CD14-positive monocyte (primary cell): ENCODE measurements at regions not wholly inside any gene's neighbourhood (a gene's known extent, or its start where the extent isn't known, plus 50 kb on each side); places are given as distances from the start of the nearest gene placed in this dataset.

Experiments
- DNase-seq, 3 donors: peaks; one replicate each; pipeline ENCODE4 v3.0.0-alpha.2; 2011 to 2022
- H2AFZ ChIP-seq: 2 replicates; pipeline ENCODE4 v1.6.0; 2012; ENCODE audit warnings: mild to moderate bottlenecking, low read depth, low read length, inconsistent platforms; ENCODE audit not compliant: insufficient read depth, poor library complexity, severe bottlenecking
- H3K27ac ChIP-seq, 2 donors: 1 replicate in 1 of 2; 2 replicates in 1 of 2; pipeline ENCODE4 v1.5.1; 2012 to 2013; ENCODE audit warnings: low read length in 2 of 2, control low read depth in 1 of 2, inconsistent platforms in 1 of 2, low read depth in 1 of 2, mild to moderate bottlenecking in 1 of 2
- H3K27me3 ChIP-seq, 2 donors: one replicate each; pipeline versions ENCODE4 v1.6.0 to v1.6.1; 2011 to 2013; ENCODE audit warnings: low read length in 2 of 2; ENCODE audit not compliant: control insufficient read depth in 2 of 2, insufficient read depth in 2 of 2
- H3K36me3 ChIP-seq, 2 donors: replicated peaks in 1 of 2; 1 replicate in 1 of 2; 2 replicates in 1 of 2; pipeline versions ENCODE4 v1.5.1 to v1.6.1; 2012 to 2013; ENCODE audit warnings: low read length in 2 of 2, control low read depth in 1 of 2, inconsistent platforms in 1 of 2, mild to moderate bottlenecking in 1 of 2; ENCODE audit not compliant: insufficient read depth in 2 of 2, control insufficient read depth in 1 of 2
- H3K4me1 ChIP-seq, 2 donors: 1 replicate in 1 of 2; 2 replicates in 1 of 2; pipeline versions ENCODE4 v1.5.1 to v1.6.1; 2012 to 2013; ENCODE audit warnings: low read length in 2 of 2, control low read depth in 1 of 2, inconsistent platforms in 1 of 2, mild to moderate bottlenecking in 1 of 2, moderate library complexity in 1 of 2; ENCODE audit not compliant: insufficient read depth in 2 of 2, control insufficient read depth in 1 of 2
- H3K4me2 ChIP-seq: replicated peaks from 2 replicates; pipeline ENCODE3; 2012; ENCODE audit warnings: low read length, moderate library complexity, mild to moderate bottlenecking; ENCODE audit not compliant: poor library complexity, severe bottlenecking; ENCODE audit errors: extremely low read depth
- H3K4me3 ChIP-seq, 3 experiments: fragments of 200-600 bp in 1 of 3; sonication (generic) in 1 of 3; replicated peaks in 1 of 3; 1 replicate in 2 of 3; 2 replicates in 1 of 3; pipeline ENCODE4 v1.5.1; 2011 to 2013; ENCODE audit warnings: low read length in 3 of 3, mild to moderate bottlenecking in 3 of 3, control low read depth in 2 of 3, low read depth in 2 of 3, inconsistent platforms in 1 of 3, moderate library complexity in 1 of 3
- H3K79me2 ChIP-seq: 2 replicates; pipeline ENCODE4 v1.6.0; 2012; ENCODE audit warnings: mild to moderate bottlenecking, control low read depth, inconsistent platforms, low read length, moderate library complexity; ENCODE audit not compliant: insufficient read depth
- H3K9ac ChIP-seq: 2 replicates; pipeline ENCODE4 v1.6.0; 2017; ENCODE audit warnings: low read length, mild to moderate bottlenecking; ENCODE audit not compliant: insufficient read depth, poor library complexity, severe bottlenecking
- H3K9me3 ChIP-seq, 2 donors: replicated peaks in 1 of 2; 1 replicate in 1 of 2; 2 replicates in 1 of 2; pipeline versions ENCODE4 v1.5.1 to v1.6.1; 2012 to 2013; ENCODE audit warnings: low read length in 2 of 2, control low read depth in 1 of 2; ENCODE audit not compliant: control insufficient read depth in 1 of 2, insufficient read depth in 1 of 2
- H4K20me1 ChIP-seq: 2 replicates; pipeline ENCODE4 v1.6.0; 2012; ENCODE audit warnings: mild to moderate bottlenecking, low read length, control low read depth, moderate library complexity; ENCODE audit not compliant: insufficient read depth
- H3K27ac Mint-ChIP-seq, 7 donors: one replicate each; pipeline ENCODE4 v1.8.0; 2020; ENCODE audit warnings: mild to moderate bottlenecking in 7 of 7, mixed read lengths in 7 of 7, moderate library complexity in 6 of 7, inconsistent platforms in 2 of 7
- H3K27me3 Mint-ChIP-seq, 3 donors: one replicate each; pipeline ENCODE4 v1.8.0; 2021 to 2022; ENCODE audit warnings: low read depth in 3 of 3, mild to moderate bottlenecking in 3 of 3, mixed read lengths in 3 of 3, moderate library complexity in 3 of 3, inconsistent platforms in 1 of 3
- H3K36me3 Mint-ChIP-seq, 2 donors: one replicate each; pipeline ENCODE4 v1.8.0; 2020; ENCODE audit warnings: mixed read lengths in 2 of 2, inconsistent platforms in 1 of 2, mild to moderate bottlenecking in 1 of 2
- H3K4me1 Mint-ChIP-seq: one replicate; pipeline ENCODE4 v1.8.0; 2020; ENCODE audit warnings: mild to moderate bottlenecking, mixed read lengths
- H3K4me3 Mint-ChIP-seq, 2 donors: one replicate each; pipeline ENCODE4 v1.8.0; 2020; ENCODE audit warnings: mild to moderate bottlenecking in 2 of 2, mixed read lengths in 2 of 2, moderate library complexity in 1 of 2
- H3K9me3 Mint-ChIP-seq, 7 donors: one replicate each; pipeline ENCODE4 v1.8.0; 2020 to 2022; ENCODE audit warnings: mixed read lengths in 7 of 7, mild to moderate bottlenecking in 6 of 7, moderate library complexity in 6 of 7, inconsistent platforms in 2 of 7
- WGBS: methylation state at CpG from one replicate; pipeline ENCODE4 v1.1.5; 2013; ENCODE audit warnings: missing lambda C conversion rate; ENCODE audit not compliant: insufficient coverage; 5-methylcytosine and 5-hydroxymethylcytosine counted together
- intact Hi-C, 2 donors: fragments of 100-400 bp; cut with micrococcal nuclease; formaldehyde crosslinking; loops; one replicate each; pipeline versions ENCODE4 v1.15.0 to v1.15.1; 2023
- TF ChIP-seq, protein P1 (sequence below): fragments of 200-600 bp; IDR thresholded peaks from one replicate; pipeline ENCODE4 v1.8.0; 2022; ENCODE audit warnings: antibody characterized with exemption, mild to moderate bottlenecking

DNA sequence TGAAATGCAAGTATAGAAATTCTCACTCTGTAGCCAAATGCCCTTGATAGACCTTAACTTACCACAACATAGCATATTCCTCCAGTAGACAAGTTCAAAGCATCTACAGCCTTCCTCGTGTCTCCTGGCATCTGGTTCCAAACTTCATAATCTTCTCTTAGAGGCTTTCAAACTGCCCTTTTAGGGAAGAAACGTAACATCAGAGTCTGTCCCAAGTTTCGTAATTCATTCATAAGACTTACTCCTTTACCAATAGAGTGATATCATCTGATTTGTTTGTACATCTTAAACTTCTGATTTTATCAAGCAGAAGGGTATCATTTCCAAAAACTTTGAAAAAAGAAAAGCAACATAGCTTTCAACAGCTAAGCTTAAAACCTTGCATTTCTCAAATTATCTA is 137.4 kb downstream of the SPRY2 start:
- TF ChIP-seq, protein P1, sequence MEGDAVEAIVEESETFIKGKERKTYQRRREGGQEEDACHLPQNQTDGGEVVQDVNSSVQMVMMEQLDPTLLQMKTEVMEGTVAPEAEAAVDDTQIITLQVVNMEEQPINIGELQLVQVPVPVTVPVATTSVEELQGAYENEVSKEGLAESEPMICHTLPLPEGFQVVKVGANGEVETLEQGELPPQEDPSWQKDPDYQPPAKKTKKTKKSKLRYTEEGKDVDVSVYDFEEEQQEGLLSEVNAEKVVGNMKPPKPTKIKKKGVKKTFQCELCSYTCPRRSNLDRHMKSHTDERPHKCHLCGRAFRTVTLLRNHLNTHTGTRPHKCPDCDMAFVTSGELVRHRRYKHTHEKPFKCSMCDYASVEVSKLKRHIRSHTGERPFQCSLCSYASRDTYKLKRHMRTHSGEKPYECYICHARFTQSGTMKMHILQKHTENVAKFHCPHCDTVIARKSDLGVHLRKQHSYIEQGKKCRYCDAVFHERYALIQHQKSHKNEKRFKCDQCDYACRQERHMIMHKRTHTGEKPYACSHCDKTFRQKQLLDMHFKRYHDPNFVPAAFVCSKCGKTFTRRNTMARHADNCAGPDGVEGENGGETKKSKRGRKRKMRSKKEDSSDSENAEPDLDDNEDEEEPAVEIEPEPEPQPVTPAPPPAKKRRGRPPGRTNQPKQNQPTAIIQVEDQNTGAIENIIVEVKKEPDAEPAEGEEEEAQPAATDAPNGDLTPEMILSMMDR = no peak
- Histone ChIP-seq H4K20me1 (no peaks in the 10 kb centered on the region), H3K4me2 (no peak overlapping the region), H3K4me3 (no peak overlapping the region), H3K9ac (no peak overlapping the region), H3K79me2 (no peaks in the 10 kb centered on the region), H3K27ac (no peak overlapping the region), H3K27me3 (no peaks in the 10 kb centered on the region), H3K4me1 (no peaks in the 10 kb centered on the region), H3K9me3 (no peaks in the 10 kb centered on the region), H2AFZ (no peak overlapping the region), H3K36me3 (no peaks in the 10 kb centered on the region)
- DNase-seq = no peak
- Mint-ChIP-seq H3K4me1 (peaks cover 4% of the 10 kb centered on the region), H3K9me3 (peaks cover 0 to 1% (median 0%) of the 10 kb centered on the region in 7 donors), H3K4me3 (no peak overlapping the region), H3K27ac (no peak overlapping the region), H3K36me3 (no peaks in the 10 kb centered on the region), H3K27me3 (peaks cover 0 to 3% (median 0%) of the 10 kb centered on the region in 3 donors)
- intact Hi-C loops = no loop called here
- WGBS = 78% methylated on average over 1 of the region's 3 CpGs

- H3K27ac Mint-ChIP-seq = no peak overlapping the region
- no peak overlapping the region for H3K4me3 Mint-ChIP-seq
- no peaks in the 10 kb centered on the region for H3K36me3 Mint-ChIP-seq
- H3K9me3 Mint-ChIP-seq = peaks cover 0 to 2% (median 0%) of the 10 kb centered on the region in 7 donors
- Histone ChIP-seq H3K9ac (no peak overlapping the region), H2AFZ (peak overlapping the region; percentile 1), H3K9me3 (no peaks in the 10 kb centered on the region), H3K79me2 (no peaks in the 10 kb centered on the region), H4K20me1 (no peaks in the 10 kb centered on the region), H3K4me3 (no peak overlapping the region), H3K4me1 (no peaks in the 10 kb centered on the region), H3K4me2 (no peak overlapping the region), H3K27ac (no peak overlapping the region), H3K36me3 (no peaks in the 10 kb centered on the region), H3K27me3 (no peaks in the 10 kb centered on the region)
- 100% methylated on average over 5 of the region's 6 CpGs for WGBS
- TF ChIP-seq, protein P1 = no peak
- intact Hi-C loops = no loop called here
- no peaks in the 10 kb centered on the region for H3K4me1 Mint-ChIP-seq
- peaks cover 0 to 3% (median 0%) of the 10 kb centered on the region in 3 donors for H3K27me3 Mint-ChIP-seq
- no peak for DNase-seq
These were observed 139.0 kb downstream of the SPRY2 start for GRCh38 chr13:80201694-80202468.
